H9 (cell line): ENCODE measurements at regions not wholly inside any gene's neighbourhood (a gene's known extent, or its start where the extent isn't known, plus 50 kb on each side); places are given as distances from the start of the nearest gene placed in this dataset.

Experiments used
- DNase-seq: peaks from one replicate; pipeline ENCODE4 v3.0.0-alpha.2; 2017
- H2AFZ ChIP-seq: one replicate; pipeline ENCODE4 v1.6.1; 2013; ENCODE audit warnings: mild to moderate bottlenecking, low read length, control low read depth, moderate library complexity
- H2AK5ac ChIP-seq: 2 replicates; pipeline ENCODE4 v1.6.1; 2013; ENCODE audit warnings: low read length, control low read depth, mixed read lengths; ENCODE audit not compliant: insufficient read length
- H2BK120ac ChIP-seq: one replicate; pipeline ENCODE4 v1.6.1; 2013; ENCODE audit warnings: low read depth, mild to moderate bottlenecking, low read length, control low read depth, inconsistent platforms; ENCODE audit not compliant: poor library complexity, severe bottlenecking
- H2BK12ac ChIP-seq: 2 replicates; pipeline ENCODE4 v1.6.1; 2013; ENCODE audit warnings: low read length, control low read depth, mixed read lengths, low read depth; ENCODE audit not compliant: insufficient read length
- H2BK15ac ChIP-seq: 2 replicates; pipeline ENCODE4 v1.6.1; 2013; ENCODE audit warnings: low read depth, low read length, control low read depth
- H2BK20ac ChIP-seq: one replicate; pipeline ENCODE4 v1.6.1; 2013; ENCODE audit warnings: low read depth, mild to moderate bottlenecking, low read length, control low read depth, inconsistent platforms; ENCODE audit not compliant: poor library complexity, severe bottlenecking
- H2BK5ac ChIP-seq: 2 replicates; pipeline ENCODE4 v1.6.1; 2013; ENCODE audit warnings: low read length, control low read depth, mixed read lengths; ENCODE audit not compliant: insufficient read length
- H3K14ac ChIP-seq: 2 replicates; pipeline ENCODE4 v1.6.1; 2013; ENCODE audit warnings: low read length, control low read depth; ENCODE audit not compliant: insufficient read depth
- H3K18ac ChIP-seq: 2 replicates; pipeline ENCODE4 v1.6.1; 2013; ENCODE audit warnings: low read depth, mild to moderate bottlenecking, mixed read lengths, low read length, control low read depth; ENCODE audit not compliant: insufficient read length
- H3K23ac ChIP-seq: 2 replicates; pipeline ENCODE4 v1.6.1; 2013; ENCODE audit warnings: low read length, control low read depth, mixed read lengths, low read depth; ENCODE audit not compliant: insufficient read length
- H3K23me2 ChIP-seq: 2 replicates; pipeline ENCODE4 v1.6.1; 2013; ENCODE audit warnings: low read depth, mild to moderate bottlenecking, mixed read lengths, low read length, control low read depth; ENCODE audit not compliant: insufficient read length, poor library complexity, severe bottlenecking
- H3K27ac ChIP-seq: 2 replicates; pipeline ENCODE4 v1.5.1; 2013; ENCODE audit warnings: low read length, control low read depth, mixed read lengths, low read depth; ENCODE audit not compliant: insufficient read length
- H3K27me3 ChIP-seq: 2 replicates; pipeline ENCODE4 v1.6.1; 2013; ENCODE audit warnings: low read length, control low read depth, inconsistent platforms; ENCODE audit not compliant: insufficient read depth
- H3K4ac ChIP-seq: 2 replicates; pipeline ENCODE4 v1.6.1; 2013; ENCODE audit warnings: low read depth, mild to moderate bottlenecking, control low read depth, inconsistent platforms, low read length, moderate library complexity
- H3K4me1 ChIP-seq: 2 replicates; pipeline ENCODE4 v1.6.1; 2013; ENCODE audit warnings: low read length, control low read depth, inconsistent platforms; ENCODE audit not compliant: insufficient read depth
- H3K4me2 ChIP-seq: 2 replicates; pipeline ENCODE4 v1.6.1; 2013; ENCODE audit warnings: low read length, control low read depth, mixed read lengths; ENCODE audit not compliant: insufficient read length, insufficient read depth
- H3K56ac ChIP-seq: 2 replicates; pipeline ENCODE4 v1.6.1; 2013; ENCODE audit warnings: low read depth, mild to moderate bottlenecking, mixed read lengths, low read length, control low read depth; ENCODE audit not compliant: insufficient read length
- H3K79me1 ChIP-seq: 2 replicates; pipeline ENCODE4 v1.6.1; 2013; ENCODE audit warnings: low read depth, mild to moderate bottlenecking, moderate library complexity, low read length, control low read depth, inconsistent platforms; ENCODE audit not compliant: insufficient read depth, poor library complexity, severe bottlenecking
- H3K79me2 ChIP-seq: 2 replicates; pipeline ENCODE4 v1.6.1; 2013; ENCODE audit warnings: low read length, control low read depth, inconsistent platforms; ENCODE audit not compliant: insufficient read depth
- H3K9ac ChIP-seq: 2 replicates; pipeline ENCODE4 v1.6.1; 2013; ENCODE audit warnings: low read length, control low read depth, mixed read lengths; ENCODE audit not compliant: insufficient read length; ENCODE audit errors: extremely low read depth
- H3K9me3 ChIP-seq: one replicate; pipeline ENCODE4 v1.6.1; 2013; ENCODE audit warnings: low read depth, low read length, inconsistent platforms; ENCODE audit not compliant: control insufficient read depth
- H3T11ph ChIP-seq: one replicate; pipeline ENCODE4 v1.6.1; 2013; ENCODE audit warnings: mild to moderate bottlenecking, low read length, control low read depth, inconsistent platforms
- H4K20me1 ChIP-seq: one replicate; pipeline ENCODE4 v1.6.1; 2013; ENCODE audit not compliant: control insufficient read depth, insufficient read length, insufficient read depth
- H4K5ac ChIP-seq: 2 replicates; pipeline ENCODE4 v1.6.1; 2013; ENCODE audit warnings: low read depth, mild to moderate bottlenecking, mixed read lengths, low read length, control low read depth; ENCODE audit not compliant: insufficient read length
- H4K8ac ChIP-seq: replicated peaks from 2 replicates; pipeline ENCODE4 v1.6.1; 2013; ENCODE audit warnings: low read length, control low read depth, mixed read lengths, low read depth; ENCODE audit not compliant: insufficient read length
- H4K91ac ChIP-seq: 2 replicates; pipeline ENCODE4 v1.6.1; 2013; ENCODE audit warnings: low read depth, mild to moderate bottlenecking, moderate library complexity, mixed read lengths, low read length, control low read depth; ENCODE audit not compliant: insufficient read length
- H3K27ac Mint-ChIP-seq, 3 experiments: 2 replicates in 2 of 3; 3 replicates in 1 of 3; pipeline ENCODE4 v1.8.0; 2020 to 2021; ENCODE audit warnings: mixed read lengths in 3 of 3, mild to moderate bottlenecking in 1 of 3, moderate library complexity in 1 of 3
- H3K27me3 Mint-ChIP-seq: 2 replicates; pipeline ENCODE4 v1.8.0; 2021; ENCODE audit warnings: low read depth, mild to moderate bottlenecking, moderate library complexity, mixed read lengths
- H3K36me3 Mint-ChIP-seq, 3 experiments: 2 replicates in 2 of 3; 3 replicates in 1 of 3; pipeline ENCODE4 v1.8.0; 2020 to 2021; ENCODE audit warnings: low read depth in 3 of 3, mixed read lengths in 3 of 3; ENCODE audit not compliant: insufficient read depth in 1 of 3
- H3K4me1 Mint-ChIP-seq, 2 experiments: 2 replicates each; pipeline ENCODE4 v1.8.0; 2020; ENCODE audit warnings: mixed read lengths in 2 of 2
- H3K4me3 Mint-ChIP-seq, 2 experiments: 2 replicates in 1 of 2; 3 replicates in 1 of 2; pipeline ENCODE4 v1.8.0; 2020 to 2021; ENCODE audit warnings: mild to moderate bottlenecking in 2 of 2, mixed read lengths in 2 of 2, moderate library complexity in 1 of 2
- H3K9me3 Mint-ChIP-seq, 2 experiments: 2 replicates in 1 of 2; 3 replicates in 1 of 2; pipeline ENCODE4 v1.8.0; 2020; ENCODE audit warnings: mild to moderate bottlenecking in 2 of 2, mixed read lengths in 2 of 2, moderate library complexity in 1 of 2
- CTCF ChIP-seq: fragments of 200-600 bp; sonication (generic); conservative IDR thresholded peaks from 3 replicates; pipeline ENCODE4 v1.8.0; 2021; ENCODE audit warnings: antibody characterized with exemption, mild to moderate bottlenecking
- WGBS: extraction: QIAGEN DNeasy Blood & Tissue Kit; methylation state at CpG from one replicate; pipeline ENCODE4 v1.1.7; 2013; ENCODE audit warnings: missing lambda C conversion rate, low lambda C conversion rate, mixed read lengths; ENCODE audit not compliant: insufficient read length; ENCODE audit errors: extremely low coverage; 5-methylcytosine and 5-hydroxymethylcytosine counted together

GRCh38 chr5:174644436-174644835 lies 79.9 kb upstream of the MSX2 start:
- no peak overlapping the region for H2BK120ac ChIP-seq
- H4K20me1 ChIP-seq, result no peaks in the 10 kb centered on the region
- no peak for DNase-seq
- no peaks in the 10 kb centered on the region for H3K79me2 ChIP-seq
- H3K18ac ChIP-seq, result no peak overlapping the region
- H4K5ac ChIP-seq, result no peak overlapping the region
- WGBS, result no CpG with 5 or more reads among the region's 3 CpGs
- no peak overlapping the region for H3T11ph ChIP-seq
- no peak overlapping the region for H3K23ac ChIP-seq
- Mint-ChIP-seq H3K4me1 (no peaks in the 10 kb centered on the region), H3K36me3 (peaks cover 1 to 6% (median 5%) of the 10 kb centered on the region in 3 experiments; a peak in 3 of 7 replicates), H3K9me3 (peaks cover 11 to 15% of the 10 kb centered on the region in 2 experiments), H3K27ac (no peak overlapping the region), H3K4me3 (no peak overlapping the region), H3K27me3 (peaks cover 11% of the 10 kb centered on the region)
- no peak for TF ChIP-seq CTCF
- H4K8ac ChIP-seq, result no peak overlapping the region
- H3K56ac ChIP-seq, result no peak overlapping the region
- H4K91ac ChIP-seq, result no peak overlapping the region
- no peaks in the 10 kb centered on the region for H3K9me3 ChIP-seq
- H3K27me3 ChIP-seq, result no peaks in the 10 kb centered on the region
- H3K79me1 ChIP-seq, result no peaks in the 10 kb centered on the region
- H2BK12ac ChIP-seq, result no peak overlapping the region
- no peak overlapping the region for H3K4ac ChIP-seq
- no peak overlapping the region for H3K9ac ChIP-seq
- H3K23me2 ChIP-seq, result no peaks in the 10 kb centered on the region
- H2BK20ac ChIP-seq, result no peak overlapping the region
- no peak overlapping the region for H3K4me2 ChIP-seq
- H3K14ac ChIP-seq, result no peak overlapping the region
- peaks cover 5% of the 10 kb centered on the region; the same call in 1 of the 2 replicates for H3K4me1 ChIP-seq
- no peak overlapping the region for H2BK5ac ChIP-seq
- no peak overlapping the region for H3K27ac ChIP-seq
- no peak overlapping the region for H2AFZ ChIP-seq
- H2BK15ac ChIP-seq, result no peak overlapping the region
- H2AK5ac ChIP-seq, result no peak overlapping the region
